ENCODE measurements at regions not wholly inside any gene's neighbourhood (a gene's known extent, or its start where the extent isn't known, plus 50 kb on each side); places are given as distances from the start of the nearest gene placed in this dataset.

DNA sequence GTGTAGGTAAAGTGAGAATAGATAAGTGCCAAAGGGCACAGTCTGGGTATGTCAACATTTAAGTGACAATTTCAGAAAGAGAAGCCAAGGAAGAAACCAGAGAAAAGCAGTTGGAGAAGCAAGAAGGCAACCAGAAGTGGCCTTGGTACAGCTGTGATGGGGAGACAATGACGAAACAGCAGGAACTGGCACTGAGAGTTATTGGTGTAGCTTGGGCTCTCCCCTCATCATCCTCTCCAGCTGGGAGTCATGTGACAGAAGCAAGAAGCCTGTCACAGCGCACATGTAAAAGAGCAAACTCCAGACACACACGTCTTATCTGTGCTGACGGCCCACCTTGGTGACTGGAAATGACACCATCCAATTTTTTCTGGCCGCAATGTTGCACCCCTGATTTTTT lies 203.3 kb upstream of the NUDT4 start:
- TF ChIP-seq, protein P1, sequence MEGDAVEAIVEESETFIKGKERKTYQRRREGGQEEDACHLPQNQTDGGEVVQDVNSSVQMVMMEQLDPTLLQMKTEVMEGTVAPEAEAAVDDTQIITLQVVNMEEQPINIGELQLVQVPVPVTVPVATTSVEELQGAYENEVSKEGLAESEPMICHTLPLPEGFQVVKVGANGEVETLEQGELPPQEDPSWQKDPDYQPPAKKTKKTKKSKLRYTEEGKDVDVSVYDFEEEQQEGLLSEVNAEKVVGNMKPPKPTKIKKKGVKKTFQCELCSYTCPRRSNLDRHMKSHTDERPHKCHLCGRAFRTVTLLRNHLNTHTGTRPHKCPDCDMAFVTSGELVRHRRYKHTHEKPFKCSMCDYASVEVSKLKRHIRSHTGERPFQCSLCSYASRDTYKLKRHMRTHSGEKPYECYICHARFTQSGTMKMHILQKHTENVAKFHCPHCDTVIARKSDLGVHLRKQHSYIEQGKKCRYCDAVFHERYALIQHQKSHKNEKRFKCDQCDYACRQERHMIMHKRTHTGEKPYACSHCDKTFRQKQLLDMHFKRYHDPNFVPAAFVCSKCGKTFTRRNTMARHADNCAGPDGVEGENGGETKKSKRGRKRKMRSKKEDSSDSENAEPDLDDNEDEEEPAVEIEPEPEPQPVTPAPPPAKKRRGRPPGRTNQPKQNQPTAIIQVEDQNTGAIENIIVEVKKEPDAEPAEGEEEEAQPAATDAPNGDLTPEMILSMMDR (IDR thresholded peaks at IDR 0.05; ENCODE audit: low read depth, low read length, poor library complexity, severe bottlenecking) = no peak
- no peak for TF ChIP-seq EZH2phosphoT487 (IDR thresholded peaks at IDR 0.05; ENCODE audit: borderline replicate concordance, low read length)

All from DOHH2 (cell line).